RPMI7951 (cell line): ENCODE measurements at regions not wholly inside any gene's neighbourhood (a gene's known extent, or its start where the extent isn't known, plus 50 kb on each side); places are given as distances from the start of the nearest gene placed in this dataset.
"Not testable (repeated sequence)": the region's sequence is repeated elsewhere in the genome, so short reads cannot be mapped to it uniquely, and the experiment has no call there.

ENCODE experiments used
- DNase-seq: peaks from one replicate; pipeline ENCODE4 v3.0.0-alpha.2; 2012; ENCODE audit warnings: low read depth

DNA sequence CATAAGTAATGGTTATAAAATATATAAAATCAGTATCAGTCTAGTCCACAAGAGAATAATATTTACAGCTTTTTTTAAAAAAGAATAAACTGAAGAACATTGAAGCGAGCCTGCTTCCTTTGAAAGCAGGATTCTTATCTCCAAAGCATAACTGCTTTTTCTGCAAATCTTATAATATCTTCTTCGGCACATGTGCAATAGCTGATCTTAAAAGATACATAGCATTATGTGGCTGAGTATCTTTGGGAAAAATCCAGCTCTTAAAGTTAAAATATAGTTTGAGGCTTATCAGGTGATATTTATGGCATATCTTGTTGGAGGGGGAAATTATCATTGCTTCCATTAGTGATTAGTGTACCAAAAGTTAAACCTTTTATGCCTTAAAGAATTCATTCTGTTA lies 523.9 kb upstream of the ADGRL4 start:
- no peak for DNase-seq

DNA sequence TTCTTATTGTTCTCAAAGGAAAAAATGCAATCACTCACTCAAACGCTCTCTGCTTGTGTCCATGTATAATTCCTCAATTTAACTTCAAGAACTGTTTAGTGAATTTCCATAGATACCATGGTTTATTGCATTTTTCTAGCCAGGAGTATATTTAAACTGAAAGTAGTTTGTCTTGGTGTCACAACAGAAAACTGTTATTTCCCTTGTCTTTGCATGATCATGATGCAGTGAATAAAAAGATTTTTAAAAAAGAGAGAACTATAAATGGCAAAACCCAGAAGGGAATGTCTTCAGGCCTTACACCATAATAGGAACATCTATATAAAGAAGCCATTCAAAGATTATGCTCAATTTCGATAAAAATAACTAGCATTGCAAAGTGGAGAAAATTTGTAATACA lies 523.5 kb upstream of the ADGRL4 start:
- DNase-seq = no peak

DNA sequence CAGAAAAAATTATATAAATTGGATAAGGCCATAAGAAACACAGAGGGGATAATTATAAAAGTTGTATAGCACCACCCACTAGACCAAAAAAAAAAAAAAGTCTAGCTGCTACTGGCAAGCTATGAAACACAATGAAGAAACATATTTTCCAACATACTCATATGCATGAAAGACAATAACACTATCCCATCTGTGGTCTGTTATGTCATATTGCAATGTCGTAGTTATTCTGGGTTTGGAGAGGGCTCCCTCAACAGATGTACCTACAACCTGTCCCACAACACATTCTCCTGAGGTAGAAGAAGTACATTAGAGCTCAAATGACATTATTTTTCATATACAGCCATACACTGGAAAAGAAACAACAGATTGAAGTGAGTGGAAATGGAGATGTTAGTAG lies 517.6 kb upstream of the ADGRL4 start:
- no peak for DNase-seq

DNA sequence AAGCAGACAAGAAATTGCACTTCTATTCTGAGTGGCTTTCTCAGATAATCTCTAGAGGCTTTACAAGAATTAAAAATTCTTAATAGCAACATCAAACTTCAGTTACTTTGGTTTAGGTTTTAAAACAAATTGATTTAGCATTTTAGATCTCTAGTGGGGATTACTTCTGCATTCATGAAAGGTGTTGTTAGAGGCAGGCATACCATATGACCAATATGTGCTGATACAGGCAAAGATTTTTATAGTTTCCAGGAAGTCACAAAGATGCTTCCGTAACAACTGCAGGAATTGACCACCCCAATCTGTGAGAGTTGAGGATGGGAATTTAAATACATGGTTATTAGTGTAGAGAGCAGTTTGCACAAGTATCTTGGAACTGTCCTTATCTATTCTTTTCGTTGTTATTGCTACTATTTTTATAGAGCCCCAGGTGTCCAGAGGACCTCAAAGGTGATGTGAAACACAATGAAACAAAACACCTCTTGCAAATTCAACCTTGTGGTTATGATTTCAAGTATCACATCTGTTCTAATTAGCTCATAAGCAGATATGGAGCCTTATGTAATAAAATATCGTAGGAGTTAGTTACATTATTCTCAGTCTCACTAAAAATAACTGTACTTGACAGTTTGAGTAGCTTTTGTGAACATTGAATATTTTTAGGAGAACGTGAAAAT lies 512.7 kb upstream of the ADGRL4 start:
- no peak for DNase-seq

DNA sequence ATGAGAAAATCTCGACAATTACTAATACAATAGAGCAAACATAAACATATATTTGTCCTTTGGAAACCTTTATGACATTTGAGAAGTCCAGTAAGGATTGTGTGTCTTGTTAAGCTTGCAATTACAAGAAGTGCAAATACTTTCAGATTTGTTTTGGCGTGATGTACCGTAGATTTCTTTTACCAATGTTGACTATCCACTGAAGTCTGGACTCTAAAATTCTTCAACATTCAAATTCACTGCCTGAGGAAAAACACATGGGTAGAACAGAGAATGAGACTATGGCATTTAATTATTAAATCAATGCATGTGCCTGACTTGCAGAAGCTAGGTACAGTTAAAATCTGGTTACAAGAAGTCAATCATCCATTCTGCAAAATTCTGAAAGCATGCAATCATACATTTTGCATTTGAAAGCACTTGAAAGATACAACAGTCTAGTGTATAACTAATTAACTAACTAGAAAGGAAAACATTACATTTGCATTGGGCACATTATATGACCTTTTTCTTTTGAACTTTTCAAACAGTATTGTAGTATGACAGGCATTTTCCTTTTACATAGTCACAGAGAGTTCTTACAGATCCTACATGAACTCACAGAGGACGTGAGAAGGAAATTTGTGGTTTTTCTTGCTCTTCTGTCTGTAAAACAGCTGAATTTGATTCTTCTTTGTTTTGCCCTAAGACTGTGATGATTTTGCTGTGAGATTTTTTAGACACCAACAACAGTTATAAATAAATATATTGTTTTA lies 511.1 kb upstream of the ADGRL4 start:
- DNase-seq = no peak

DNA sequence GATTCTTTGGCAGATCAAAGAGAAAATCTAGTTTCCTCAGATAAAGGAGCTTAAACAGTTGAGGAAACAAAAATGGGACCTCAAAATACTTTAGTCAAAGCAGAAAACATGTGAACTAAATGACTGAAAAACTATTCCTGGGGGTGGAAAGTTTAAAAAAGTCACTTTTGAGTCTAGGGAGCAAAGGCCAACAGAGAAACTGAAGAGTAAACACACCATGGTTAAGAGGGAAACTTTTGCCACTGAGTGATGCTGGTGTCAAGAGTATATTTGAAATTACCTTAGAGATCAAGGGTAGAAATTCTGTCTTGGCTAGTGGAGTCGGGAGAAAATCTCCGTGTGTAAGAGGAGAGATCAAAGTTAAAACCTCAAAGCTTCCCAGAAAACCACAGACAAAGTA lies 501.2 kb upstream of the ADGRL4 start:
- no peak for DNase-seq

DNA sequence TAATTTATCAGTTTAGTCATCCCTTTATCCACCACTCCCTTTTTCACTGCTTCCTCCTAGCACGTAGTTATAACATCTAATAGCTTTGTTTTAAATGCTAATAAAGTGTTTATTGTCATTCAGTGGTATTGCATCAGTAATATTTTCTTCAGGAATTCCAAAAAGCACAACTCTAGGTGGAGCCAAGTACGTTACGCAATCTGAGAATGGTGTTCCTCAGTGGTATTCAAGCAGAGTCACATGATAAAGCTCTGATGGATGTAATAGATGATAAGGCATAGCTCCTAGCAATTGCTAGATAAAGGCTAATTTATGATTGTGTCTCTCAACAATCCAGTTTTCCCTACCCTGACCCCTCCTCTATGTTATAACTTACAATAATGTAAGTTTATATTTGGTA lies 494.6 kb upstream of the ADGRL4 start:
- DNase-seq = no peak

DNA sequence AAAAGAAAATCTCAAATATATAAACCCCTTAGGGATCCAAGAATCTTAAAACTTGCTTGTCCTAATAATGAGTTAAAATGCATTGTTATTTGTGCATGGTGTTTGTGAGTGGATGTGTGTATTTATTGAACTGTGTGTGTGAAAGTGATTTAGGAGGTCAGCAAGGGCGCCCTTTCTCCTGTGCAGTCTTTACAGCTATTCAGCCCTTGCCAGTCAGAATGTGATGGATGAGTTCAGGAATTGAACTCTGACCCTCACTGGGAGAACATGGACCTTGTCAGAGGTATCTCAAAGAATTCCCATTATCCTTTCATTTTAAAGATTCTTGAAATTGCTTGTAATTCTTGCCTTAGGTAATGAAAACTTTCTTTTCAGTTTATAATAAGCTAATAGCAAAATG lies 493.0 kb upstream of the ADGRL4 start:
- DNase-seq = no peak

DNA sequence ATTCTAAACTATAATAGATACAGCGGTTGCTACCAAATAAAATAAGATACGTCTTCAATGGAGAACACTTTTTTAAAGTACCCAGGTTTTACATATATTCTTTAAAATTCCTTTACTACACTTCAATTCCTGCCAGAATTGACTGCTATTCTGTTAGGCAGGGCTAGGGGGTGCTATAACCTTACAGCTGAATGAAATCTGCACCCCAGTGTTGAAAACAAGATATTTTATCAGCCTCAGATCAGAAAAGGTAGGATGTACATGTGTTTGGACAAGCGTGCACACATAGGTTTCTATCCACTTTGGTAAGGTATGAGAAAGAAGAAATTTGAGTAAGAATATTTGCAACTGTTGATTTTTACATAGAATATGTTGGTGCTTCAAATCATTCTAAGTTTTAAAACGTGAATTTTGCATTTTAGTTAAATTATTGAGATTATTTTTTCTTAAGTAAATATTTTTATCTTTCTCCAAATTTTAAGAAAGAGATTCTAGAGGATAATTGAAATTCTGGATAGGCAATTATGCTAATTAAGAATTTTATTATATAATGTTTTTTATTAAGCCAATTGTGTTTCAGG lies 490.8 kb upstream of the ADGRL4 start:
- DNase-seq = no peak

DNA sequence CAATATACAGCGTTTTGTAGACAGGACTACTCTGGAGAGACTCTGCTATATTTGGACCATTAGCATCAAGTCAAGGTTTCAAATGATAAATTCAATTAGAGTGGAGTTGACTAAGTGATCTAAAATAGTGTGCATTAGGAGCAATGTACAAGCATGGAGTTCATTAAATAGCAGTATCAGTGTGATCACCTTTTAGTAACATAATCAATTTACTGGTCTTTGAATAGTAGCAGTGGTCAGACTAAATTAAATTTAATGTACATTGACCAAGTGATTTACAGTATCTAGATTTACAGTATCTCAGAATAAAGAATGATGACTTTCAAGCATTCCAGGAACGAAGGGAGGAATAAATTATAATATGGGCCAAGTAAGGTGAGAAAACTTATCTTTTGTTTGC lies 489.6 kb upstream of the ADGRL4 start:
- no peak for DNase-seq

DNA sequence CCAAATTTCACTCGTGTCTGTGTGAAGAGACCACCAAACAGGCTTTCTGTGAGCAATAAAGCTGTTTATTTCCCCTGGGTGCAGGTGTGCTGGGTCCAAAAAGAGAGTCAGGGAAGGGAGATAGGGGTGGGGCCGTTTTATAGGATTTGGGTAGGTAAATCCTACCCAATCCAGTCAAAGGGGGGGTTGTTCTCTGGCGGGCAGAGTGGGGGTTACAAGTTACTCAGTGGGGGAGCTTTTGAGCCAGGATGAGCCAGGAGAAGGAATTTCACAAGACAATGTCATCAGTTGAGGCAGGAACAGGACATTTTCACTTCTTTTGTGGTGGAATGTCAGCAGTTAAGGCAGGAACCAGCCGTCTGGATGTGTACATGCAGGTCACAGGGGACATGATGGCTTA lies 487.2 kb upstream of the ADGRL4 start:
- DNase-seq = not testable (repeated sequence)

DNA sequence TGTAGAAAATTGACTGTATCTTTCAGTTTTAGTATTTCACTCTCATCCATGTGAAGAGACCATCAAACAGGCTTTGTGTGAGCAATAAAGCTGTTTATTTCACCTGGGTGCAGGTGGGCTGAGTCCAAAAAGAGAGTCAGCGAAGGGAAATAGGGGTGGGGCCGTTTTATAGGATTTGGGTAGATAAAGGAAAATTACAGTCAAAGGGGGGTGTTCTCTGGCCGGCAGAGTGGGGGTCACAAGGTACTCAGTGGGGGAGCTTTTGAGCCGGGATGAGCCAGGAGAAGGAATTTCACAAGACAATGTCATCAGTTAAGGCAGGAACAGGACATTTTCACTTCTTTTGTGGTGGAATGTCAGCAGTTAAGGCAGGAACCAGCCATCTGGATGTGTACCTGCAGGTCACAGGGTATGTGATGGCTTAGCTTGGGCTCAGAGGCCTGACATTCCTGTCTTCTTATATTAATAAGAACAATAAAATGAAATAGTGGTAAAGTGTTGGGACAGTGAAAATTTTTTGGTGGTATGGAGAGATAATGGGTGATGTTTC lies 482.1 kb upstream of the ADGRL4 start:
- DNase-seq = not testable (repeated sequence)

DNA sequence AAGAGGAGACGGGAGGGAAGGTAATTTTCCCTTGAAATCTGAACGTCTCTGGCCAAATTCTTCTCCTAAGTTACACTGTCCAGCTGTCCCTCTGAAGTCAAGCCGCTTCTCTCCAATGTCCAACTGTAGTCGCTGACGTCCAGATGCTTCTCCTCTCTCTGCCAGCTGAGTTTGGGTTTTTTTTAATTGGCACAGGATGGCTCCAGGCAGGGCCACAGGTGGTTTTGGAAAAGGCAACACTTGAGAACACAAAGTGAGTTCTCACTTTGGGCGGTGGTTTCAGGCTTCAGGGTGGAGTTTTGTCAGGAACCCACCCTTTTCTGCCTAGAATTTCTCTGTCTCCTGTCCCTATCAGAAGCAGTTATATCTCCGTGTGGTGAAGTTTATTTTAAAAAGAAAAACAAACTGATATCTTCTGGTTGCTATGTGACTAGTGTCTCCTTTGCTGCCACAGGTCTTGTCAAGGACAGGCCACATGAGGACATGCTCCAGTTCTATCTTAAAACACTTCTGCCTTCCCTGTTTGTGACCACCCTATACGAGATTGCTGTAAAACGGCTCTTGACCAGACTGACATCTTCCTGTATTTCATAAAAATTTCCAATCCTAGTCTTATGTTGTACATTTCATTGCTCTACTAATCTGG lies 472.3 kb upstream of the ADGRL4 start:
- DNase-seq = no peak

DNA sequence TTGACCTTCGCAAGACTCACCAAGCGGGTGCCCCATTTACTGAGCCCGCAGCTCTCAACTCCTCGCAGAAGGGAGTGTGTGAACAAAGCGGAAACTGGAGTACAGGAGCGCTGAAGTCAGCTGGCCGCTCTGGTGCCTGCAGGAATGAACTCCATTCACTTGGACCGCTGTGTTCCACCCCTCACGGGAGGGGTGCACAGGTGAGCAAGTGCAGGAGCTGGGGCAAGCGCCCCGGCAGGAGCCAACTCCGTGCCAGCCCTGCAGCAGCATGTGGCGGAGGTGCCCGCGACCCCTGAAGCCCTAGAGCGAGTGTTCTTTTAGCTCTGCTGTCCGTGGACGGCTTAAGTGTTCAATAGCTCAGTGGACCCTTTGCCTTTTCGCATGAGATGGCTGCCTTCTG lies 471.6 kb upstream of the ADGRL4 start:
- DNase-seq = no peak

DNA sequence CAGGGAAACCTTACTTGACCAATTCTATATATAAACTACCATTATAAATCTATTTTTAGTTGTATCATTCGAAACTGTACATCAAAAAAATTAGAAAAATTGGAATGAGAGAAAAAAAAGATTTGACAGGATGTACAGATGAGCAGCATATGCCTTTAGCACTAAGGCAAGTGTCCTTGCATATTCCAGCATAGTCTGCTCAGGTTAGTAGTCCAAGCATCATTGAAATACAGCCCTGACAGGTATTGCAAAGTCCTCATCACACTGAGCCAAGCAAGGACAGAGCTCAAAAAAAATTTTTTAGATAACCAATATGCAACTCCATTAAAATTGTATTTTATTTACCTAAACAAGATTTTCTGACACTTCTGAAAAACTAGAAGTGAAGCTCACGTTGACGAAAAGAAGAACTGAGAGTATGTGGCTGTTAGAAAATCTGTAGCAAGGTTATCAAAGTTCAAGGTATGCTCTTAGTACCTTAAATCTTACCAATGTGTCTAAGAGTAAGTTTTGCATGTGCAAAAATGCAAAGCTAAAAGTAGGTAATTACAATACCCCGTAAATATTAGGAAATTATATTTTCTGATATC lies 465.6 kb upstream of the ADGRL4 start:
- no peak for DNase-seq

DNA sequence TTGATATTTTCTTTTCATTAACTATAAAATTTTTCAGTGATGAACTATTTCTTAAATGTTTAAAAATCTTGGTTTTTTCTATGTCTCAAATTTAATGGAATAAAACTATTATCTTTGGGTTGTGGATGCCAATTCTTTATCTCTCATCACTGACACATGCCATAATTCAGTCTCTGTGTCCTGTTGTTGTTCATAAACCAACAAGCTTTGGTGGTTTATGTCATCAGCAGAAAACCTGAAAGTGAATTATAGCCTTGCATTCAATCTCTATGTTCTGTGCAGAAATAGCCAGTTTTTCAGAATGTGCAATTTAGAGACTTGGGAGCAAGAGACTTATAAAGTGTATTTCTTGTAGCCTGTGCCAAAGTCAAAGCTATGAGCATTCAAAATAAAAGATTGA lies 462.6 kb upstream of the ADGRL4 start:
- DNase-seq = no peak

DNA sequence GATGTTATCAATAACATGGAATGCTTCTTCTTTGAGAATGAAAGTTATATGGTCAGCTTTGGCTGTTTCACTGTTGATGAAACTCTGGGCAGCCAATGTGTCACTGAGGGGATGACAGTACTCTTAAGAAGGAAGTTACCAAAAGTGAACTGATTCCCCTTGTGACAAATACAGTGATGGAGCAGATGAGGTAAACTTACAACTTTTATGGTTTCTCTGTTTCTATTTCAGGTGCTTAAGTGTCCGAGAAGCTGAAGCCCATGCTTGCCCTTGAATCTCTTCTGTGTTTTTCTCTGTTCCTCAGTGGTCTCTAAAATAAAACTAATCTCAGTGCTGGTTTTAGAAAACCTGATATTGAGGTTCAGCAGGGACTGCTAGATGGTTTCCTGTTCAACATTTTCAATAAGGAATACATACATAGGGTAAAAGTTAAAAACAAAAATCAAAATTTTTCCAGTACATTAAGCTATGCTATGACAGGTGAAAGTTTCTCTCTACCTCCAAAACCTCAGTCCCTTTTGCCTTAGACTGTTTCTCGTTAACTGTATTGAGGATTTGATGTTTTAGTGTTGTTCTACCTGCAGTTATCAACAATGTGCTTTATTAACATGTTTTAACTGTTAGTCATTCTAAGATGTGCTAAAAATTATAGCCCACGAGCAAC lies 454.4 kb upstream of the ADGRL4 start:
- no peak for DNase-seq

DNA sequence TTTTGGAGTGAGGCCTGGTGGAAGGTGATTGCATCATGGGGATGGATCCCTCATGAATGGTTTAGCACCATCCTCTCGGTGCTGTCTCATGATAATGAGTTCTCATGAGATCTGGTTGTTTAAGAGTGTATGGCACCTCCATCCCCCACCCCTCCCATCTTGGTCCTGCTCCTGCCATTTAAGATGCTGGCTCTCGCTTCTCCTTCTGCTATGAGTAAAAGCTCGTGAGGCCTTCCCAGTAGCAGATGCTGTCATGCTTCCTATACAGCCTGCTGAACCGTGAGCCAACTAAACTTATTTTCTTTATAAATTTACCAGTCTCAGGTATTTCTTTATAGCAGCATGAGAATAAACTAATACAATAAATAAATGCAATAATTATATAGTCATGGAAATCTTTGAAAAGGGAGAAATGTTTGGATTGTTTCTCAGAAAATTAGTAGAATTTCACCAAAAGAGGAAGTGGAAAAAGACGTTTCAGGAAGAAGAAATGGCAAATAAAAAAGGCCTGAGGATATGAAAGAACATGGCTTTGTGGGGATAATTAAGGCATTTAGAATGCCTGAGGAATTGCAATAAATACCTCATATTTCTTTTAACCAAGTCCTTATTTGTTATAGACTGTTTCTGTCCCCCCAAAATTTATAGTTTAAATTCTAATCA lies 451.2 kb upstream of the ADGRL4 start:
- DNase-seq = no peak

DNA sequence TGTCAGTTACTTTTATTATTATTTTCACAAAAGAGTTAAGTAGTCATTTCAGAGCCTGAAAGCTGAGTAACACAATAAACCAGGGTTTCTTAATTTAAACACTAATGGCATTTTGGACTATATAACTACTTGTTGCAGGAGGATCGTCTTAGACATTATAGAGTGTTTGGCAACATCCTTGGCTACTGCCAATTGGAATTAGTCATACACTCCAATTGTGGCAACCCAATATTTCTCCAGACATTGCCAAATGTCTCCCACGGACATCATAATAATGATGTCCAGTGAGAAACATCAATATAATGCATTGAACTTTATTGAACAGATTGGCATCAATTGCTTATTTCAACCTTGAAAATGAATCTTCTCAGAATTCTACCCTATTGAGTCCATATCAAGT lies 441.9 kb upstream of the ADGRL4 start:
- no peak for DNase-seq

DNA sequence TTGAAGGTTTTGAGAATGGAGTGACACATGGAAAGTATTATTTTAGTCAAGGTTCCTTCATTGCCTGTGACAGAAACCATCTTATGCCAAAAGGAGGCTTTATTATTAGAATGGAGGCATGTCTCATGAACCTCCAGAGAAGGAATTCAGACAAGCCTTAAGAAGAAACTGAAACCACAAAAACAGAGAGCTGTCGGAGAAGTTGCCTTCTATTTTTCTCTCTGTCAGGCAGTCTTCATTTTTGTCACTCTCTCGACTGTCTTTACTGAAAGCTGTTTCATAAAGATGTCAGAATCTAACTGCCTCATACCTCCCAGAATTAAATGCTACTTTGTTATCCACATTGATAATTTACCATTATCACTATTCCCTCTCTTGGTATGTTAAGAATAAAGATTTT lies 434.7 kb upstream of the ADGRL4 start:
- no peak for DNase-seq

DNA sequence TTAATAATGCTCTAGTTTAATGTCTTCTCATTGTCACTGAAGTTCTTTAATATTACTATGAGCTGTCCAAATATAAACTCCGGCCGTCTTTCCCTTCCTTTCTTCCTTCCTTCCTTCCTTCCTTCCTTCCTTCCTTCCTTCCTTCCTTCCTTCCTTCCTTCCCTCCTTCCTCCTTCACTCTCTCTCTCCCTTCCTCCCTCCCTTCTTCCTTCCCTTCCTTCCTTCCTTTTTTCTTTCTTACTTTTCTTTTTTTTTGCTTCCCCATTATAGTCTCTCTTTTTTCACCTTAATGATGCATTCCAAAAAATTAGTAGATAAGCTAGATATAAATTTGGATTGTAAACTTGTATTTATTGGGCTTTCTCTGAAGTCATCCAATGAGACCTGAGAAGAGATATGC lies 431.0 kb upstream of the ADGRL4 start:
- DNase-seq = no peak
